ENCODE measurements at regions not wholly inside any gene's neighbourhood (a gene's known extent, or its start where the extent isn't known, plus 50 kb on each side); places are given as distances from the start of the nearest gene placed in this dataset.

DNA sequence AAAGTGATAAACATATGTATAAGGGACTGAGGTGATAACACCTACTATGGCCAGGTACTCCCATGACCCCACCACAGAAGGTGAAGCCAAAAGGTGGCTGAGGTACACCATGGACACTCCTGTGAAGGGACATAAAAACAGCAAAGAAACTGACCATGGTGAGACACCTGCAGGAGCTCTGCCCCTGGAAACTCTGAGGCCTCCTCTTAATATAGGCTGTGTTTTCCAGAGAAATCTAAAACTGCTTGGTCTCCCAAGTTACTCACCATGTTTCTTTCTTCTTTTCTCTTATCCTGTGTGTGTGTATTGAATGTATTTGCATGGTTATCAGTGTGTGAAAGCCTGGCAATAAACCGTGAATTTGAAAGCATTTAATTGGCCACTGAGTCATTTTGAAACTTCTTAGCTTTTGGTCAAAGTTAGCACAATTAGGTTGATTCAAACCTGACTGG lies 739.3 kb upstream of the GCFC2 start:
- no peak for DNase-seq (ENCODE audit: low read depth)

DNA sequence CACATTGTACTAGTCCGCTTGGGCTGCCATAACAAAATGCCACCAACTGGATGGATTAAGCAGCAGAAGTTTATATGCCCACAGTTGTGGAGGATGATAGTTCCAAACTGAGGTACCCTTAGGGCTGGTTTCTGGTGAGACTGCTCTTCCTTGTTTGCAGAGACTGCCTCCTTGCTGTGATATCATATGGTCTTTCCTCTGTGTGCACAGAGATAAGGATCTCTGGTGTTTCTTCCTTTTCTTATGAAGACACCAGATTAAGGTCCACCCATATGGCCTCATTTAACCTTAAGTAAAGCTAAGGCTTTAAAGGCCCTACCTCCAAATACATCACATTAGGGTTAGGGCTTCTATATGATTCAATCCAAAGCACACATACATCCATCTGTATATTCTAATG lies 738.2 kb upstream of the GCFC2 start:
- DNase-seq (ENCODE audit: low read depth) = no peak

DNA sequence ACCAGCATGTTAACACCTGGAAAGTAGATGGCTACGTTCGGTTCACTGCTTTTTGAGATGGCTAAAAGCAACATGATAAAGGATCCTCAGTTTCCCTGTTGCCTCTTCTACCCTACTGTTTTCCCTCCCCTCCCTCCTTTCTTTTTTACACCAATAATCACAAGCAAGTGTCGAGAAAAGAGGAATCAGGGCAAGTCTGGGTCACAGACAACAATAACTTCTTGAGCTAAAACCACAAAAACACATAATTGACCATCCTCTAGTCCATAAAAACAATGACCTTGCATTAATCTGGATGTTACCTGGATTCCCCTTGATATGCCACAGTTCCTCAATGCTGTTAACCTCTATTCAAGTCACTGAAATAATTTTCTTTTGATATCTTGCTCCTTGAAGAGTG lies 736.6 kb upstream of the GCFC2 start:
- no peak for DNase-seq (ENCODE audit: low read depth)

DNA sequence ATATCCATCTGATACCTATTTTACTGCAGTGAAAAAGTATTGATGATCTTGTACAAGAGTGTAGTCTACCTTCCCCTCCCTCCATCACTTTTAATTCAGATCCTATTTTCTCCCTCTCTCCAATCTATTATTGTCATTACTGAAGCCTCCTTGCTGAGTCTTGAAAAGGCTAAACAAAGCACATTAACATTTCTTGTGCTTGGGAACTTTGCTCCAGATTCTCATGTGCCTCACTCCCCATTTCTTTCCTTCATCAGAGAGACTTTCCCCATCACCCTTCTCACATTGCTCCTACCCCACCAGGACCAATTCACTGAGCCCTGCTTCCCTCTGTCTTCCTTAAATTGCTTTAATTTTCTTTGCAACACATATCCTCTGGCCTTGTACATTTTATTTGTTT lies 736.2 kb upstream of the GCFC2 start:
- no peak for DNase-seq (ENCODE audit: low read depth)

DNA sequence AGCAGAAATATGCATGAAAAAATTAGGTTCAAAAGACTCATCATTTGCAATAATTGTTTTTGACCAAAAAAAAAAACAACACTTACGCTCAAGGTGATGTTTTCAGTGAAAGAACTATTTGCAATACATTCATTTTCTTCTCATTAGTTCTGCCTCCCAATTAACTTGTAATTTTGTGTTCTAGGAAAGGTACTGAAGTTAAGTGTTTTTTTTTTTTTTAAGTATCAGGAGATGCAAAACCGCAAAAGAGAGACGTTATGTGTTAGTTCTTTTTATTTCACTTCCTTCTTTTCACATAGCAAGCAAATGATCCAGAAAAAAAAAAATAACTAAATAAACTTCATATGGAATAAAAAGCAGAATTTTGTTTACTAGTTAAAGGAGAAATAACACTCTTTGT lies 735.2 kb upstream of the GCFC2 start:
- DNase-seq (ENCODE audit: low read depth) = no peak

DNA sequence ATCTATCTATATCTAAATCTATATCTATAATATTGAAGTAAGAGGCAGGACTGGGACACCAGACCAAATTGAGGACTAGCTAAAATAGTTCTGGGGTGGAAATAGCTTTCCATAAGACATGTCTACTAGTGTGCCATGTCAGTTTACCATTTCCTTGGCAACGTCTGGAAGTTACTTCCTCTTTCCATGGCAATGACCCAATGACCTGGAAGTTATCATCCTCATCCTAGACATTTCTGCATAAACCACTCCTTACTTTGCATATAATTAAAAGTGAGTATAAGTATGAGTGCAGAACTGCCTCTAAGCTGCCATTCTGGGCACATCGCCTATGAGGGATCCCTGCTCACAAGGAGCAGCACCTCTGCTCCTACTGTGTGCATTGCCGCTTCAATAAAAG lies 734.0 kb upstream of the GCFC2 start:
- no peak for DNase-seq (ENCODE audit: low read depth)

DNA sequence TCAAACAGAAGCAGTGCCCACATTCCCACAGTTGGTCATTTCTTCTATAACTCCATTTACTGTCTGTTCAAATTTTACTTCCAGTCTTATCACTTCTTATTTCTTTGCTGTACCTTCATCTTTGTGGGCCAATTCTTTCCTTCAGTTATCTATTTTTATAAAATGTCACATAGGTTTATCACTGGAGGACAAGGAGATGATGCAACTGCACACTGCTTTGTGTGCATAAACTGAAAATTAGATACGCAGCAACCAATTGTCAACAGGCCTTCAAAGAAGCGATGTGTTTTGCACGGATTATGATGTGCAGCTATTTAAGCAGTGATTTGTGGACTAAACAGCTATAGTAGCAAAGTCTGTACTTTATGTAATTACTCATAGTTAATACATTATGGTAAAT lies 726.8 kb upstream of the GCFC2 start:
- DNase-seq (ENCODE audit: low read depth) = no peak

DNA sequence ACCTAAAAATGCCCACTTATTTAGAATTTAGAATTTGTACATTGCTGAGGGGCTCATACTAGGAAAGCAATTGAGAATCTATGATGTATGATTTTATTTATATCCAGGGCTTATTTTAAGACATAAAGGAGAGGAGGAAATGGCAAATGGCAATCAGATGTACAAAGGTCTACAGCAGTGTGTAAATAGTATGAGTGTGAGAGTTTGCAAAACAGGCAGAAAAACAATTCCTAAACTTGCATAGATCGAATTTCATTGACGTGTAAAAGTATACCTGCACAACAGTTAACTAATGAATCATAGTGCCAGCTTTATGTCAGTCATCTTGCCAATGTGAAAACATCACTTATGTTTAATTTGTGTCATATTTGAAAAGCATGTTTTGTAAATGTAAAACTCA lies 718.7 kb upstream of the GCFC2 start:
- DNase-seq (ENCODE audit: low read depth) = no peak

DNA sequence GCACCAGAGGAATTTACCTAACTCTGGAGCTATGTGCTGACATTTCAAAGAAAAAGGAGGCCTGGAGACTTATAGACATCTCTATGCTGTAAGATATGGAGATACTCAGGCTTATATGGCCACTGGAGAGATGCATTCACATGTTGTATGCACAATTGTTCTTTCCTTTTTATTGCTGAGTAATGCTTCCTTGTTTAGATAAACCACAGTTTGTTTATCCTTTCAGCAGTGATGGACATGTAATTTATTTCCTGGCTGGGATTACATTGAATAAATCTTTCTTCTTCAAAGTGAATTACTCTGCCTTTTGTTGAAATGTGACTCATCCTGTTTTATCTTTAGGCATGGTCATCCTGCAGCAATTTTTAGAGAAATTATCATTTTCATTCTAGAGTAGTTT lies 716.7 kb upstream of the GCFC2 start:
- DNase-seq (ENCODE audit: low read depth) = peak; percentile 20

DNA sequence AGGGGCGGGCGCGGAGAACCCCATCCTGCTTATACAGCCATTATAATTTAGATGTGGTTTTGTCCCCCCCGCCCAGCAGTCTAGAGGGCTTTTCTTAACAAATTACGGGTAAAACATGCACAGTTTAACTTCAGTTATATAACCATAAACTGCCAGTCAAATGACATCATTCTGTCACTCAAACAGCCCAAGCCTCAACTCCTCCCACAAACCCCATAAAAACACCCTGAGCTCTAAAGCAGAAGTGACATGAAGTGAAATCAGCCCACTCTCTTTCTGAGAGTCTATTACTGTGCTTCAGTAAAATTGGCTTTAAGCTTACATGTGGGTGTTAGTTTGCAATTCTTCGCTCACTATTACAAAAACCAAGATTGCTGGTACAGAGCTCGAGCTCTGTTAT lies 705.1 kb upstream of the GCFC2 start:
- no peak for DNase-seq (ENCODE audit: low read depth)

DNA sequence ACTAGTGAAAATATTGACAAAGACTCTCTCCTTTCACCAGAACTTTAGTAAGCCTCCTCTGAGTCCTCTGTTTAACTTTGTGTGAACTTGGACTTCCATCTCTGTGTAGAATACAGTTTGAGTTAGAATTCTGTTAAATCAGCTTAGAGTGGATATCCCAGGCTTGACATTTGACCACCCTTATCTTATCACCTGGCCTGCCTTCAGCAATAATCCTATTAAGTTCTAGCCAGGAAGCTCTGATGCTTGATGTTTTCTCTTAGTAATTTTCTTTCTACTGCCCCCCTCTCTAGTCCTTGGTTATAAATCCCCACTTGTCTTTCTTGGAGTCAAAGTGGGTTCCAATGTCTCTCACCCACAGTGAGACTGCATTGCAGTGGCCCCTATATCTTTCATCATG lies 702.7 kb upstream of the GCFC2 start:
- DNase-seq (ENCODE audit: low read depth) = no peak

DNA sequence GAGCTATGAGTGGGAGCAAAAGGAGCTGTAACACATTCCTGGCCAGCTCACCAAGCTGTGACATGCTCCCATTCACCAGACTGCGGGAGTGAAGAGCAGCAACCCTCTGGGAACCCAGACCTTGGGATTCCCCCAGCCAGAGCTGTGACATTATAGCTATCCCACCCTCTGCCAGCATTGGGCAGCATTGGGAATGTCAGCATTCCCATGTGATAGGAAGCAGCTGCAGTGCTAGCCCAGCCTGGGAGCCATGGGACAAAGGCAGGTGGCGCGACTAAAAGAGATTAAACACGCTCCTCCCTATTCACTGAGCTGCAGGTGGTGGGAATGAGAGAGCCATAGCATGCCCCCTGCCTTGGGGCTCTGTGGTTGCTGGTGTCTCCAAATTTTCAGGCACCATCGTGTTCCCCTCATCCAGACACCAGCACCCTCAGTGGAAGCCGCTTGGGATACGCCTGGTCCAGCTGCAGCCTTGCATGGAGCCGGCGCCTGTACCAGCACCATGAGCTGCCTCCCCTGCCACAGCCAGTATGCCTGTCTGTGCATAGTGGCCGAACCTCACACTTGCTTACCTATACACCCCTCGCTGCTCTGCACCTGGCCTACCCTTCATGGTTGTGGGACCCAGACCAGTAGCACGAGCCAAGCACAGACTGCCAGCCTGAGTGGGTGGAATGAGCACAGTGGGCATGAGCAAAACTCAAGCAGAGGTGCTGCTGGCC lies 695.6 kb upstream of the GCFC2 start:
- no peak for DNase-seq (ENCODE audit: low read depth)

DNA sequence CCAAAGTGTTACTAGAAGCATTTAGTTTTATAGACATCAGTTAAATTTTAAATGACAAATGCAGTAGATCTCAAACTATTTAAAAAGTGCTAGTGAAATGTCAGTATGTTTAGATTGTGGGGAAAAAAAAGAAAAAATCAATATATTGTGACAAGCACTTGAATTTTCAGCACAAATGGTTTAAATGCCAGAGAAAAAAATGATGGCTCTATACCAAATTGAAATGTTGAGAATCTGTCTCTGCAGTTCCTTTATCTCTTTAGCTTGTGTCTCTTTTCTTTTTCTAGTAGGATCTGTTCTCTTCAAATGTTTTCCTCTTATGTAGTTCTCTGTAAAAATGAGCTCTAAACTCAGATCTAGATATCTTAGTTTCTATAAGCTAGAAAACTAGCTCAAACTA lies 682.6 kb upstream of the GCFC2 start:
- no peak for DNase-seq (ENCODE audit: low read depth)

DNA sequence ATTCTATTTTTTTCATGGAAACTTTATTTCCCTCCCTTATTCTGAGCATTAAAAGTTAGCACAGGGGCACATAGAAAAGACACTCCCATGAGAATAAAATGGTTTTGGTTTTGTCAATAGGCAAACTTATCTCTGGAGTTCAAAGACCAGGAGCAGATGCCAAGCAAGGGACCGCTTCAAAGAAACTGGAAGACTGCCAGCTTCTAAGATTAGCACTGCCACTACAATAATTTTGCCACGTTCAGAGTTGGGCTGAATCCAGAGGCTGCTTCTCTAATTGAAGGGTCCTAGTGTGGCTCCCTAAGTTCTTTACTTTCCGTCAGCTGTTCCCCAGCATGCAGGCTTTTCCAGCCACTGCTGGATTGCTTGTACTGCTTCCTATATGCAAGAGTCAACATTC lies 681.0 kb upstream of the GCFC2 start:
- no peak for DNase-seq (ENCODE audit: low read depth)

DNA sequence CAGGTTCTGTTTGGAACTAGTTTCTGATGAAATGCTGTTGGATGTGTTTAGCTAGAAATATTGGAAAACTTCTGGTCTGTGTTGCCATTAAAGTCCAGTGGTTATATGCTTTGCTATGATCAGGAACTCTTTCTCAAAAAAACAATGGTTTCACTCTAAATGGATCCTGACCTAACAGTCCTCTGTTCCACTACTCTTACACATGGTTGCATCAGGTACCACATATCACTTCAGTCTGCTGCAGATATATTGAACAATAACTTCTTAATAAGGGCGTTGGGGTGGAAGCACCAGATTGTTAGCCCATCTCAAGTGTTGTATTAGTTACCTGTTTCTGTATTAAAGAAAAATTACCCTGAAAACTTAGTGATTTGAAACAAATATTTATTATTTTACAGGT lies 676.6 kb upstream of the GCFC2 start:
- no peak for DNase-seq (ENCODE audit: low read depth)

DNA sequence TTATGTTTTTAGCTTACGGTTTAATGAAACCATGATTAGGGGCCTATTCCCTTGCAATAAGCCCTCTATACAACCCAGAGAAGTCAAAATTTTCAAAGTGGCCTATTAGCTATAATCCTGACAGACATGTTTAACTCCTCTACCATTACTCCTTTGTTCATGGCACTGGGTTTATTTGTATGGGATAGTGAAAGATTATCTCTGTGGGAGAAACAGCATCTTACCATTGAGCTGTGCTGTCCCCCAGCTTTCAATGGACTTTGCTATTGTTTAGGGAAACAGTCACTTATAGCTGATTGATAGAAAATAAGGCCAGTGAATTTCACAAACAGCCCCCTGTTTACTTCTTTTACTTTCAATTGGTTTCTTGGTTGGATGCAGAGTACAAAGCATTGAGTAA lies 675.2 kb upstream of the GCFC2 start:
- DNase-seq (ENCODE audit: low read depth) = no peak

DNA sequence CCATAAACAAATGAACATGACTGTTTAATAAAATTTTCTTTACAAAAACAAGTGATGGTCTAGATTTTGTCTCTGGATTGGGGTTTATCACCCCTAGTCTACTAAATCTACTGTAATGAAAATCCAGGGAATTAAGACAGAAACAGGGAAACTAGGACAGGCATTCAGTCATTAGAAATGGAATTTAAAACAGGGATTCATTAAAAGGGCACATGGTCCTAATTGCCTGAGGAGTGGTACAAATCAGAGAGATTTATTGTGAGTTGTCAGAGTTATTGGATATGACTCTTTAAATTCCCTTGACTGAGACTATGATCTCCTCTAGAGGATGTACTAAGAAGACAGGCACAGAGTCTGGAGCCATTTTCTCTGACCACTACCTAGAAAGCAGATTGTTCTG lies 670.9 kb upstream of the GCFC2 start:
- DNase-seq (ENCODE audit: low read depth) = no peak

DNA sequence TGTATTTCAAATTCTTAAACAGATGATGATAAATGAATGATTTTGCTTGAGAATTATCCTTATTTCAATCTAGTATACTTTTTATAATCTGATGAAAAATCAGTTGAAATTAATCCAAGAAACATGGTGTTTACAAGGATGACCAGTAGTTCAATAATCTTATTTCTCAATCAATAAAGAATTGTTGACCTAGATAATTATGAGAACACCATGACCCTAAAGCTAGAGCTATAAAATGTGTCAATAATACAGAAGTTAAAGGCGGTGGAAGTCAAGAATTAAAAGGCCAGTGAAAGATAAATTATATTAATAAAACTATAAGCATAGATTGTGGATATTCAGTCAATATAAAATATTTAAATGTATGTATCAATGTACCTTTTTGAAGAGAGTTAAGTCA lies 667.4 kb upstream of the GCFC2 start:
- no peak for DNase-seq (ENCODE audit: low read depth)

DNA sequence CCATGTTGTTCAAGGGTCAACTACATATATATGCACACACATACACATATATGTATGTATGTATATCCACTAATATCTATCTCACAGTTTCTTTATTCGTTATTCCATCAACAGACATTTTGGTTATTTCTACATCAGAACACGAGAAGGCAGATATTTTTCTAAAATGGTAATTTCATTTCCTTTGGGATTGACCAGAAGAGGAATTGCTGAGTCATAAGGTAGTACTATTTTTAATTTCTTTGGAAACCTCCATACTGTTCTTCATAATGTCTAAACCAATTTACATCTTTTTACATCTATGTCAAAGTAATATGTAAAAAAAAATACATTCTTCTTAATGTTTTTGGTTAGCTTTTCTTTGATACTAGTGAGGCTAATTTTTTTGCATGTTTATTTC lies 630.7 kb upstream of the GCFC2 start:
- DNase-seq (ENCODE audit: low read depth) = no peak

DNA sequence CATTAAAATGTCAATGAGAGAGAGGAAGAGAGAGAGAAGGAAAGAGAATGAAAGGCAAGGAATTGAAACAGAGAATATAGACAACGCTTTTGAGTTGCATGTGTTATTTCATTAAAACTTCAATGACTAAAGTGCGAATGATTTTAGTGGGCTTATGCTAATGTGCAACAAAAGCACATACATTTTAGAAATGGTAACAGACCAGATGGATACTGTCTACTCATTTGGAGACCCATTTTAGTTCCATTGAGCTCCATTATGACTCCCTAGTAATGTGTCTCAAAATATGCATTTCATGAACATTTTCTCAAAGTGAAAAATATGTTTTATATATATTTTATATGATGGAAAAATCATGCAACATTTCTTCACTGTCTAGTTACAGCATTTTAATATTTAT lies 622.2 kb upstream of the GCFC2 start:
- DNase-seq (ENCODE audit: low read depth) = no peak

DNA sequence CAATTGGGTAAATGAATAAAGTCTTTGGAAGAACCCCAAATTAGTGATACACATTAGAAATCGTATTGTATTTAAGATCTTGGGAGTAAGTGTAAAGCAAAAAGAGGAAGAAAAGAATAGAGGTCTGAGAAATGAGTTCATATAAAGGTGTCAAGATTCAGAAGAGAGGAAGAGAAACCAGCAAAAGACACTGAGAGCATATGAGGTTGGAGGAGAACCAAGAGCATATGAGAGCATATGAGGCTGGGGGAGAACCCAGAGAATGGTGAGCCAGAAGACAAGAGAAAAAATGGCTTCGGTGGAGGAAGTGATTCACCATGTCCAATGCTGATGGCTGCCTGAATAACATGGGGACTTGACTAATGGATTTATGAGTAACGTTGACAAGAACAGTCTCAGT lies 620.1 kb upstream of the GCFC2 start:
- DNase-seq (ENCODE audit: low read depth) = no peak

DNA sequence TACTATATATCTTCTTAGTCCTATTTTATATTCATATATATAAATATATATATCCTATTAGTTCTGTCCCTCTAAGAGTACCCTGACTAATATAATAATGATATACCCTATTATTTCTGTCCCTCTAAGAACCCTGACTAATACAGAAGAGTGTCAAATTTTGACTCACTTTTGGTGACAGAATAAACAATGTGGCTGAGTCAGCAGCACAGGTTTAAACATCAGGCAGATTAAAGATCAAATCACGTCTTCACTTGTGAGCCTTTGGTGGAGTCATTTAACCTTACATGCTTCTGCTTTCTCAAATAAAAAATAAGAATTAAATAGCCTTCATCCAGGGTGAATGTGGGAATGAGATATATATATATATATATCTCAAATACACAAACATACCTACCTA lies 615.9 kb upstream of the GCFC2 start:
- DNase-seq (ENCODE audit: low read depth) = no peak

DNA sequence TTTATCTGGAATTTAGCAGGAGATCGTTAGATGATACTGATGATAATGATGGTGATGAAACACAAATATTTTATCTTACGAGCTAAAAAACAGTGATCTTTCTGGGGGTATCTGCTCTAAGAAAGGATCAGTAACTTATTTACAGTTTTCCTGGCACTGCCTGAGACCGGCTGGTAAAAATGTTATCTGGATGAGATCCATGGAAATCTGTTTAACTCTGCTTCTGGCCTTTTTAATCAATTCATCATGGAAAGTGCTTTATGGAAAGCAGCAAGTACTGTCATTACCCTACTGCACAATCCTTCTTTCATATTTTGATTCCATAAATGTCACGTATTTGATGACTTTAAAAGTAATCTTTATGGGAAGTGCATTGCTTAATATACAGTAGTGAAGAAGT lies 612.7 kb upstream of the GCFC2 start:
- no peak for DNase-seq (ENCODE audit: low read depth)

DNA sequence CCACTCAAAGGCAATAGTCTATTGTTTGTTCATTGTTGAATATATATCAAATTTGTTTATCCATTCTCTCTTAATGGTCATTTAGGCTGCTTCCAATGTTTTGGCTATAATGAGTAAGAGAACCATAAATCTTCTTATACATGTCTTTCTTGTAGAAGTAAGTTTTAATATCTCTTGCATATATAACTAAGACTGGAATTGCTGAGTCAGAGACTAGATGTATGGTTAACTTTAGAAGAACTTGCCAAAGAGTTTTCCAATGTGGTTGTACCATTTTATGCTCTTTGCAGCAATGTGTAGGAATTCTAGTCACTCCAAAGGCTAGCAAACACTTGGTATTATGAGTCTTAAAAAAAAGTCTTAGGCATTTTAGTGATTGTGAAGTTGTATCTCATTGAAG lies 610.0 kb upstream of the GCFC2 start:
- DNase-seq (ENCODE audit: low read depth) = no peak

DNA sequence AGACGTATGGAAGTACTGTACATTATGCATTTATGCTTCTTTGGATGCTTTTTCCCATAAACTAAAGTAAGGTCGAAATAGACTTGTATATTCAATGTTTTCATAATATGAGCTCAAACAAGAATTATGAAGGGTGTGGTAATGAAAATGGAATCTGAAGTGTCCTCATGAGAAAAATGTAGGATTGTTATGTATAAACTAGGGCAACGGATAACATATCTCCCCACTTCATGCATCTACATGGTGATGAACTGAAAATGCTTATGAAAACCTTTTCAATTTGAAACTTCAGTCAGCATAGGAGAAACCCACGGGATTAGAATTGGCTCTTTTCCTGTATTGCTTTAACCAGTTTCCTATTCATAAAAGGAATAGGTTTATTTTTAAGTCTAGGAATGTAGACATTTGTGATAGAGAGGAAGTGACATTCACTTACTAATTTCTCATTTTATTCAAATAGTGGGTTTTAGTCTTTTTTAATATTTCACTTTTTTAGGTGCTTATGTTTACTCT lies 608.2 kb upstream of the GCFC2 start:
- DNase-seq (ENCODE audit: low read depth) = no peak

All from iris pigment epithelial cell (primary cell).